SK-N-SH (cell line): ENCODE measurements at regions not wholly inside any gene's neighbourhood (a gene's known extent, or its start where the extent isn't known, plus 50 kb on each side); places are given as distances from the start of the nearest gene placed in this dataset.

Experiments
- CTCF ChIA-PET: fragments of 300-600, 350-600 bp; formaldehyde crosslinking; extraction: SDS; loops from one replicate; lab custom pipeline; 2021; lab: Yijun Ruan, JAX
- POLR2A ChIA-PET: fragments of 350-600 bp; sonication (Branson Sonifier 250); formaldehyde crosslinking; extraction: SDS; loops from one replicate; lab custom pipeline; 2020; ENCODE audit warnings: antibody characterized with exemption, inconsistent platforms; lab: Yijun Ruan, JAX
- DNase-seq: peaks from one replicate; pipeline ENCODE4 v3.0.0; 2012
- H2AFZ ChIP-seq: fragments of 200-600 bp; sonication (generic); 2 replicates; pipeline ENCODE4 v1.8.1; 2016; ENCODE audit warnings: antibody characterized with exemption, mild to moderate bottlenecking, low read depth
- H3F3A ChIP-seq: fragments of 200-600 bp; sonication (generic); replicated peaks from 2 replicates; pipeline ENCODE3; 2016; ENCODE audit warnings: antibody characterized with exemption, mild to moderate bottlenecking; ENCODE audit not compliant: insufficient read depth
- H3K27ac ChIP-seq, 2 experiments: fragments of 200-500 bp in 1 of 2; fragments of 200-600 bp in 1 of 2; sonication (Bioruptor generic) in 1 of 2; sonication (generic), shearing (Covaris generic) in 1 of 2; 2 replicates each; pipeline versions ENCODE4 v1.5.1 to v1.6.1; 2014 to 2016; ENCODE audit warnings: low read depth in 2 of 2, inconsistent platforms in 1 of 2, low read length in 1 of 2, mild to moderate bottlenecking in 1 of 2, mixed read lengths in 1 of 2
- H3K27me3 ChIP-seq: fragments of 200-600 bp; sonication (generic), shearing (Covaris generic); 2 replicates; pipeline ENCODE4 v1.6.1; 2016; ENCODE audit warnings: mixed run types; ENCODE audit not compliant: insufficient read depth
- H3K36me3 ChIP-seq, 2 experiments: fragments of 200-500 bp in 1 of 2; fragments of 200-600 bp in 1 of 2; sonication (Bioruptor generic) in 1 of 2; sonication (generic) in 1 of 2; replicated peaks in 1 of 2; 2 replicates each; pipeline versions ENCODE3 to v1.5.1; 2014 to 2016; ENCODE audit warnings: low read length in 1 of 2, mild to moderate bottlenecking in 1 of 2; ENCODE audit not compliant: insufficient read depth in 2 of 2, control insufficient read depth in 1 of 2
- H3K4me1 ChIP-seq, 2 experiments: fragments of 200-500 bp in 1 of 2; fragments of 200-600 bp in 1 of 2; sonication (Bioruptor generic) in 1 of 2; sonication (generic), shearing (Covaris generic) in 1 of 2; 2 replicates each; pipeline versions ENCODE4 v1.5.1 to v1.6.1; 2014 to 2016; ENCODE audit warnings: low read depth in 1 of 2, low read length in 1 of 2, mixed run types in 1 of 2; ENCODE audit not compliant: insufficient read depth in 2 of 2, control insufficient read depth in 1 of 2
- H3K4me2 ChIP-seq: fragments of 200-600 bp; sonication (generic), shearing (Covaris generic); 2 replicates; pipeline ENCODE4 v1.6.1; 2017; ENCODE audit warnings: mixed run types
- H3K4me3 ChIP-seq, 2 experiments: fragments of 200-500 bp in 1 of 2; fragments of 200-600 bp in 1 of 2; sonication (Bioruptor generic) in 1 of 2; sonication (generic), shearing (Covaris generic) in 1 of 2; 2 replicates each; pipeline versions ENCODE4 v1.5.1 to v1.8.1; 2014 to 2016; ENCODE audit warnings: low read depth in 2 of 2, inconsistent platforms in 1 of 2, low read length in 1 of 2, mild to moderate bottlenecking in 1 of 2, mixed read lengths in 1 of 2, moderate library complexity in 1 of 2
- H3K79me2 ChIP-seq: fragments of 200-600 bp; sonication (generic); 2 replicates; pipeline ENCODE4 v1.8.1; 2017; ENCODE audit warnings: mild to moderate bottlenecking; ENCODE audit not compliant: insufficient read depth
- H3K9ac ChIP-seq: fragments of 200-600 bp; sonication (generic); 2 replicates; pipeline ENCODE4 v1.6.1; 2017; ENCODE audit warnings: mixed run types
- H3K9me2 ChIP-seq: fragments of 200-600 bp; sonication (generic); 2 replicates; pipeline ENCODE4 v1.6.1; 2017; ENCODE audit warnings: mixed run types
- H3K9me3 ChIP-seq: fragments of 200-600 bp; sonication (generic); 2 replicates; pipeline ENCODE4 v1.6.1; 2017; ENCODE audit warnings: mixed run types, mild to moderate bottlenecking, moderate library complexity
- H4K20me1 ChIP-seq: fragments of 200-600 bp; sonication (generic); 2 replicates; pipeline ENCODE4 v1.6.1; 2017; ENCODE audit warnings: mild to moderate bottlenecking, mixed run types; ENCODE audit not compliant: insufficient read depth
- CHD2 ChIP-seq: fragments of 150-350 bp; IDR thresholded peaks from 2 replicates; pipeline ENCODE4 v1.6.1; 2018; ENCODE audit warnings: low read length; ENCODE audit not compliant: partially characterized antibody
- EP300 ChIP-seq, 2 experiments: IDR thresholded peaks; 2 replicates each; pipeline versions ENCODE4 v1.4.0 to v1.6.1; 2012; ENCODE audit warnings: borderline replicate concordance in 1 of 2, low read depth in 1 of 2, low read length in 1 of 2
- EZH2phosphoT487 ChIP-seq: fragments of 200-600 bp; sonication (generic); IDR thresholded peaks from 2 replicates; pipeline ENCODE4 v1.6.1; 2017; ENCODE audit warnings: low read depth, mixed run types, mild to moderate bottlenecking, antibody characterized with exemption, moderate library complexity, borderline replicate concordance
- FOXM1 ChIP-seq: IDR thresholded peaks from 2 replicates; pipeline ENCODE4 v1.4.0; 2012; ENCODE audit warnings: low read depth, mild to moderate bottlenecking
- GATA2 ChIP-seq: sonication (generic); formaldehyde crosslinking; IDR thresholded peaks from 2 replicates; pipeline ENCODE4 v1.5.0; 2020; ENCODE audit warnings: mild to moderate bottlenecking, missing genetic modification reagents
- NFIC ChIP-seq: IDR thresholded peaks from 2 replicates; pipeline ENCODE4 v1.4.0; 2012; ENCODE audit warnings: borderline replicate concordance
- POLR2AphosphoS5 ChIP-seq: IDR thresholded peaks from 2 replicates; pipeline ENCODE4 v1.6.1; 2012; ENCODE audit warnings: low read depth, low read length
- RAD21 ChIP-seq: IDR thresholded peaks from 2 replicates; pipeline ENCODE4 v1.6.1; 2012; ENCODE audit warnings: mild to moderate bottlenecking, low read length
- RCOR1 ChIP-seq: fragments of 150-350 bp; IDR thresholded peaks from 2 replicates; pipeline ENCODE4 v1.6.1; 2017; ENCODE audit warnings: antibody characterized with exemption, low read length
- RXRA ChIP-seq: IDR thresholded peaks from 2 replicates; pipeline ENCODE4 v1.4.0; 2012; ENCODE audit warnings: low read depth, mild to moderate bottlenecking, borderline replicate concordance
- SIN3A ChIP-seq: IDR thresholded peaks from 2 replicates; pipeline ENCODE4 v1.6.1; 2012; ENCODE audit warnings: low read depth, mild to moderate bottlenecking, low read length, moderate library complexity, borderline replicate concordance
- SMC3 ChIP-seq: IDR thresholded peaks from 2 replicates; pipeline ENCODE4 v1.6.1; 2012; ENCODE audit warnings: low read depth, low read length, improper control_type of control experiment
- TAF1 ChIP-seq: IDR thresholded peaks from 2 replicates; pipeline ENCODE4 v1.6.1; 2012; ENCODE audit warnings: low read depth, mild to moderate bottlenecking, low read length, moderate library complexity, borderline replicate concordance
- TCF12 ChIP-seq: IDR thresholded peaks from 2 replicates; pipeline ENCODE4 v1.4.0; 2012
- TEAD4 ChIP-seq: IDR thresholded peaks from 2 replicates; pipeline ENCODE4 v1.4.0; 2012; ENCODE audit warnings: mild to moderate bottlenecking, borderline replicate concordance; ENCODE audit not compliant: insufficient read depth
- YY1 ChIP-seq: IDR thresholded peaks from 2 replicates; pipeline ENCODE4 v1.4.0; 2012; ENCODE audit warnings: low read depth, mild to moderate bottlenecking
- WGBS: methylation state at CpG from one replicate; pipeline ENCODE4 v1.1.6; 2017; ENCODE audit warnings: low lambda C conversion rate; 5-methylcytosine and 5-hydroxymethylcytosine counted together
- TF ChIP-seq, protein P1 (sequence below): IDR thresholded peaks from 2 replicates; pipeline ENCODE4; 2012
- TF ChIP-seq, protein P2 (sequence below): IDR thresholded peaks from 2 replicates; pipeline ENCODE4 v1.4.0; 2012; ENCODE audit warnings: low read depth, borderline replicate concordance

DNA sequence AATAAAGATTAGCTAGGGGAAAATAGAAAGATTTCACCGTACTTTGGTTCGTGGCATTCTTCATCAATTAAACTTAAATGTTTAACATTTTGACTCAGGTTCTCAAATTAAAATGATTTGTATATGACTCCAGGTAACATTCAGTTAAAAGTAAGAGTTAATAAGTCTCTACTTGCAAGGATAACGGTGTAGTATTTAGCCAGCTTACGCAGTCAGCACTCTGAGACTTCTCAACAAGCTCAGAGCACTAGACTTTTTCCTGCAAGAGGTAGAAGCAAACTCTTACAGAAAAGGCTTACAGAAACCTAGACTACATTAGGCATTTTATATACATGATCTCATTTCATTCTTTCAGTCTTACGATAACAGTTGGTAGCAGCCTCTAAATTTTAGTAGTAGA, 96.4 kb upstream of the PPARGC1A start:
- Histone ChIP-seq H4K20me1 (no peaks in the 10 kb centered on the region), H3K4me2 (no peak overlapping the region), H3F3A (no peaks in the 10 kb centered on the region), H3K9me2 (no peaks in the 10 kb centered on the region), H3K4me3 (no peak overlapping the region), H3K79me2 (no peaks in the 10 kb centered on the region), H3K9me3 (no peaks in the 10 kb centered on the region), H3K27ac (no peak overlapping the region), H3K9ac (no peak overlapping the region), H3K36me3 (no peaks in the 10 kb centered on the region), H2AFZ (no peak overlapping the region), H3K4me1 (no peaks in the 10 kb centered on the region), H3K27me3 (no peaks in the 10 kb centered on the region)
- 32% methylated on average over 5 of the region's 5 CpGs for WGBS
- ChIA-PET CTCF (no interaction called here), POLR2A (no interaction called here)
- TF ChIP-seq RCOR1 (no peak), FOXM1 (no peak), SIN3A (no peak), SMC3 (no peak), RAD21 (no peak), TCF12 (no peak), EP300 (IDR thresholded peaks at IDR 0.05; ENCODE audit: borderline replicate concordance in 1 of 2, low read depth in 1 of 2, low read length in 1 of 2) (no peak), EZH2phosphoT487 (no peak), TEAD4 (no peak), NFIC (no peak), GATA2 (CRISPR knock-in tag) (no peak), TAF1 (no peak)
- TF ChIP-seq, protein P1, sequence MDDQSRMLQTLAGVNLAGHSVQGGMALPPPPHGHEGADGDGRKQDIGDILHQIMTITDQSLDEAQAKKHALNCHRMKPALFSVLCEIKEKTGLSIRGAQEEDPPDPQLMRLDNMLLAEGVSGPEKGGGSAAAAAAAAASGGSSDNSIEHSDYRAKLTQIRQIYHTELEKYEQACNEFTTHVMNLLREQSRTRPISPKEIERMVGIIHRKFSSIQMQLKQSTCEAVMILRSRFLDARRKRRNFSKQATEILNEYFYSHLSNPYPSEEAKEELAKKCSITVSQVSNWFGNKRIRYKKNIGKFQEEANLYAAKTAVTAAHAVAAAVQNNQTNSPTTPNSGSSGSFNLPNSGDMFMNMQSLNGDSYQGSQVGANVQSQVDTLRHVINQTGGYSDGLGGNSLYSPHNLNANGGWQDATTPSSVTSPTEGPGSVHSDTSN: no peak
- DNase-seq: no peak

DNA sequence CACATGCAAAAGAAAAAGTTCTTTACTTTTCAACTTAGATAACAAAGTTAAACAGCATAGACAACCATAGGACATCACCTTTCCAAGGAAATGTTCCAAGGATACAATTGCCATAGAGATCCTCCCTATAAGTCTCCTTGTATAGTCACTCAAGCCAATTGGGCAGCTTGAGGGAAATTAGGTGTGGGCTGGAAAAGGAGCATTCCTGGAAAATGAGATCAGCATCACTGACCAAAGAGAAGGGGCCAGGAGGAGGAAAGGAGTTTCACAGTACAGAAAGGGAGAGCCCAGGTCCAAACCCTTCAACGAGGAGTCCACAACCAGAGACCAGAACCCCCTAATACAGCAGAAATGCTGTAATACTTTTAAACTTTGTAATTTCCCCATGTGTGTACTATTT, 91.5 kb upstream of the PPARGC1A start:
- Histone ChIP-seq H3K4me2 (no peak overlapping the region), H3K36me3 (no peaks in the 10 kb centered on the region), H3K9me3 (no peaks in the 10 kb centered on the region), H3K4me1 (no peaks in the 10 kb centered on the region), H4K20me1 (no peaks in the 10 kb centered on the region), H2AFZ (no peak overlapping the region), H3K4me3 (no peak overlapping the region), H3K9me2 (no peaks in the 10 kb centered on the region), H3F3A (no peaks in the 10 kb centered on the region), H3K27ac (no peak overlapping the region), H3K79me2 (no peaks in the 10 kb centered on the region), H3K27me3 (no peaks in the 10 kb centered on the region), H3K9ac (no peak overlapping the region)
- DNase-seq: no peak
- no peak for TF ChIP-seq RCOR1
- TF ChIP-seq RXRA: no peak
- 9% methylated on average over 1 of the region's 1 CpG for WGBS
- ChIA-PET CTCF (interaction anchor here (0.8 kb wide), 1 partner anchor 81 kb away, joined by 3 read pairs; no protein-coding TSS in a partner anchor), POLR2A (no interaction called here)

DNA sequence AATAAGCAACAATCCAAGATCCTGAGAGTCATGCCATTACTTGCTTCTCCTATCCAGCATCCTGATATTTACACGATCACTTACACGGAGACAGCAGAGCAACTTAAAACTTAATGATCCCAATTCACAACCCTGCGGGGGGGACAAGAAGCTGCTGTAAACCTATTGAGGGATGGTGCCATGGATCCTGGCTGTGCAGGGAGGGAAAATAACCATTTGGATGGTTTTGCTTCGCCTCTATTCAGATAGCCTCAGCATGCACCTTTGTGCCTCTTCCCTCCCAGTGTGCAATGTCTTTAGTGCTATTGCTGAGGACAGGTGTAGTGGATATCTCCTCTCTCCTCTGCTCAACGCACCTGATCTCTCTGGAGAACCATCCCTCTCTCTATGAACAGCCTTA, 89.7 kb upstream of the PPARGC1A start:
- Histone ChIP-seq H3K4me2 (no peak overlapping the region), H3K9ac (no peak overlapping the region), H3F3A (no peaks in the 10 kb centered on the region), H4K20me1 (no peaks in the 10 kb centered on the region), H3K27ac (no peak overlapping the region), H3K9me3 (no peaks in the 10 kb centered on the region), H3K4me3 (no peak overlapping the region), H3K36me3 (no peaks in the 10 kb centered on the region), H3K27me3 (no peaks in the 10 kb centered on the region), H3K79me2 (no peaks in the 10 kb centered on the region), H2AFZ (no peak overlapping the region), H3K9me2 (no peaks in the 10 kb centered on the region), H3K4me1 (no peaks in the 10 kb centered on the region)
- DNase-seq: no peak
- 43% methylated on average over 5 of the region's 5 CpGs for WGBS
- ChIA-PET CTCF (no interaction called here), POLR2A (no interaction called here)
- TF ChIP-seq, protein P2, sequence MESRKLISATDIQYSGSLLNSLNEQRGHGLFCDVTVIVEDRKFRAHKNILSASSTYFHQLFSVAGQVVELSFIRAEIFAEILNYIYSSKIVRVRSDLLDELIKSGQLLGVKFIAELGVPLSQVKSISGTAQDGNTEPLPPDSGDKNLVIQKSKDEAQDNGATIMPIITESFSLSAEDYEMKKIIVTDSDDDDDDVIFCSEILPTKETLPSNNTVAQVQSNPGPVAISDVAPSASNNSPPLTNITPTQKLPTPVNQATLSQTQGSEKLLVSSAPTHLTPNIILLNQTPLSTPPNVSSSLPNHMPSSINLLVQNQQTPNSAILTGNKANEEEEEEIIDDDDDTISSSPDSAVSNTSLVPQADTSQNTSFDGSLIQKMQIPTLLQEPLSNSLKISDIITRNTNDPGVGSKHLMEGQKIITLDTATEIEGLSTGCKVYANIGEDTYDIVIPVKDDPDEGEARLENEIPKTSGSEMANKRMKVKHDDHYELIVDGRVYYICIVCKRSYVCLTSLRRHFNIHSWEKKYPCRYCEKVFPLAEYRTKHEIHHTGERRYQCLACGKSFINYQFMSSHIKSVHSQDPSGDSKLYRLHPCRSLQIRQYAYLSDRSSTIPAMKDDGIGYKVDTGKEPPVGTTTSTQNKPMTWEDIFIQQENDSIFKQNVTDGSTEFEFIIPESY: no peak
- TF ChIP-seq FOXM1: no peak
- no peak for TF ChIP-seq TEAD4
- no peak for TF ChIP-seq EP300 (IDR thresholded peaks at IDR 0.05; ENCODE audit: borderline replicate concordance in 1 of 2, low read depth in 1 of 2, low read length in 1 of 2)
- no peak for TF ChIP-seq GATA2 (CRISPR knock-in tag)
- TF ChIP-seq, protein P1: no peak
- no peak for TF ChIP-seq TAF1
- no peak for TF ChIP-seq CHD2
- TF ChIP-seq POLR2AphosphoS5: no peak
- TF ChIP-seq YY1: no peak
- TF ChIP-seq EZH2phosphoT487: no peak
